GM12874 (cell line): ENCODE measurements at regions not wholly inside any gene's neighbourhood (a gene's known extent, or its start where the extent isn't known, plus 50 kb on each side); places are given as distances from the start of the nearest gene placed in this dataset.

Source experiments
- CTCF ChIP-seq: IDR thresholded peaks from 2 replicates; pipeline ENCODE4 v1.5.1; 2011; ENCODE audit warnings: low read depth, mild to moderate bottlenecking, control low read depth, low read length, moderate library complexity; ENCODE audit not compliant: insufficient read depth

- no peak for TF ChIP-seq CTCF
These were observed 179.6 kb upstream of the GALNT17 start for GRCh38 chr7:70952311-70952710.

DNA sequence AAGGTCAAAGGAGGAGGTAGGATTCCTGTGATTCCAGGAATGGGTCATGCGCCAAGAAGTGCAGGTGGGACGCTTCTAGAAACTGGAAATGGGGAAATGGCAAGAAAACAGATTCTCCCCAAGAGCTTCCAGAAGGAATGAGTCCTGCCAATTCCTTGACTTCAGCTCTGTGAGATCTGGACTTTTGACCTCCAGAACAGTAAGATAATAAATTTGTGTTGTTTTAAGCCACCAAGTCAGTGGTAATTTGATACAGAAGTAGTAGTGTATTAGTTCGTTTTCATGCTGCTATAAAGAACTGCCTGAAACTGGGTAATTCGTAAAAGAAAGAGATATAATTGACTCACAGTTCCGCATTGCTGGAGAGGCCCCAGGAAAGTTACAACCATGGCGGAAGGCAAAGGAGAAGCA, 178.6 kb upstream of the GALNT17 start:
- TF ChIP-seq CTCF = no peak

- TF ChIP-seq CTCF = no peak
These were observed 178.1 kb upstream of the GALNT17 start for GRCh38 chr7:70953796-70954195.

- no peak for TF ChIP-seq CTCF
These were observed 159.3 kb upstream of the GALNT17 start for GRCh38 chr7:70972693-70973092.

DNA sequence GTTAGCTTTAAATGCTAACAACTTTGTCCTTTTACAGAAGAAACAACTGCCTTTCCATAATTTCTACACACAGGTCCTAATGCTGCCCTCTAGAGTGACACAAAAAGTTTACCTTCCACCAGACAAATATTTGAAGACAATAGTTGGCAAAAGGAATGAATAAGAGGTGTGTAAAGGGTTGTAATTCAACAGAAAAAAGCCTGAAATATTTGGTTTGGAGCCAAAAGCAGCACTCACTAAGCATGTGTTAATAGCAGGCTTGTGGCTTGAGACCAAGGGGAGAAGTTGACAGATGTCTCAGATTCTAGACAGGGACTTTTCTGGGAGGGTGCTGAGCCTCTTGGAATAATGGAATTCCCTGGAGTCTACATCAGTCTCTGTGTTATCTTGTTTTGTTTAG, 156.2 kb upstream of the GALNT17 start:
- no peak for TF ChIP-seq CTCF

GRCh38 chr7:70986297-70986696, 145.6 kb upstream of the GALNT17 start:
- no peak for TF ChIP-seq CTCF

DNA sequence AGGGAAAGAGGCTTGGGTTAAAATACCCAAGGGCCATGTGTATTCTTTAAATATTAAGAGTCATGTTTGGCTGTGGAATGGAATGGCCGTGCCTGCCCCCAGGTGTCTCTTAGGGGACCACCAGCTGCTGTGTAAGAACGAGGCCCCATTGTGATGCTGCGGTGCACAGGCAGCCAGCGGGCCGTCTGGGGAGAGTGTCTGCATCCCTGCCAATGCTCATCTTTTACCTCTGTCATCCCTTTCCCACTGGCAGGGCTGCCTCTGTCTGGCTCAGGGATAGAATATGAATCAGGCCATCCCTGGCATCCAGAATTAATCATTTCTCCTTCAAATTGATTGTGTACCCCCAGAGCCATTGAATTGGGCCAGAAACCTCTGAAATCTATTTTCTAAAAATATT, 137.8 kb upstream of the GALNT17 start:
- TF ChIP-seq CTCF = no peak

DNA sequence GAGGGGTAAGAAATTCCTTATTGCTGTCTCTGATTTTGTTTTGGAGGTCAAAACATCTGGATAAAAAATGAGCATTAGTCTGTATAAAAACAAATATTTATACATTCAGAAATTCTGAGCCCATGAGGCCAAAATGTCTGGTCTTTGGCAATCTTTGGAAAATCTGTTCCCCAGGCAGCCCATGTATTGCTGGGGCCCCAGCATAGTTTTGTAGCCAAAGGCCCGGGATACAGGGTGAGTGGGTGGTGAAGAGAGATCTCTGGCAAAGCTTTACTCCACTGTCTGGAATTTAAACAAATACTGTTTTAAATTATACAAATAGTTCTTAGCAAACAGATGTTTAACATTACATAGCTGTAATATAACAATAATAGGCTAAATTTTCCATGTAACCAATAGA, 134.7 kb upstream of the GALNT17 start:
- TF ChIP-seq CTCF = no peak
